IPS-15b (cell line): ENCODE measurements at regions not wholly inside any gene's neighbourhood (a gene's known extent, or its start where the extent isn't known, plus 50 kb on each side); places are given as distances from the start of the nearest gene placed in this dataset.

Source experiments
- H3K27me3 ChIP-seq: one replicate; pipeline ENCODE4 v1.6.1; 2013; ENCODE audit warnings: low read length; ENCODE audit not compliant: control insufficient read depth, insufficient read depth
- H3K36me3 ChIP-seq: one replicate; pipeline ENCODE4 v1.6.1; 2013; ENCODE audit warnings: low read length; ENCODE audit not compliant: control insufficient read depth, insufficient read depth
- H3K4me1 ChIP-seq: one replicate; pipeline ENCODE4 v1.6.1; 2013; ENCODE audit warnings: mild to moderate bottlenecking, low read length; ENCODE audit not compliant: control insufficient read depth, insufficient read depth
- H3K4me3 ChIP-seq: one replicate; pipeline ENCODE4 v1.5.1; 2013; ENCODE audit warnings: low read depth, low read length
- H3K9ac ChIP-seq: one replicate; pipeline ENCODE4 v1.6.1; 2013; ENCODE audit warnings: low read depth, mild to moderate bottlenecking, low read length
- H3K9me3 ChIP-seq: one replicate; pipeline ENCODE4 v1.6.1; 2013; ENCODE audit warnings: mild to moderate bottlenecking, low read length; ENCODE audit not compliant: control insufficient read depth, insufficient read depth

DNA sequence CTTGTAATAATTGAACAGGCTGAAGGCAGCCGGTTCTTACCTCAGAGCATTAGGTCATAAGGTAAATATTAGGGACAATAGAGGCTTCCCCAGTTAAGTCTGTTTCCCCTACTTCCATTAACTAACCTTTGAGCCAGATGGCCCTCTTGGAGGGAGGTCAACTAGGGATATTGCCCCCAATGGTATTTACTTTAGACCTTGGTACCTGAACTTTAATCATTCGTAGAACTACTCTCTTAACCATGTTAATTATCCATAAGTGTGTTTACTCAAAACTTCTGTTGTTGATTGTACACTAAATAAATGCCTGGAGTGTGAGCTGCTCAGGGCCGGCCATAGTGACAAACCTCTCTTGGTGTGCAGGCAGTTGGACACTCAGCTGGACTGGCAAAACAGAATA lies 1843.5 kb upstream of the AGA start:
- no peaks in the 10 kb centered on the region for H3K9me3 ChIP-seq
- H3K36me3 ChIP-seq: no peaks in the 10 kb centered on the region
- H3K9ac ChIP-seq: no peak overlapping the region
- H3K27me3 ChIP-seq: no peaks in the 10 kb centered on the region
- no peak overlapping the region for H3K4me3 ChIP-seq
- peaks cover 4% of the 10 kb centered on the region for H3K4me1 ChIP-seq

DNA sequence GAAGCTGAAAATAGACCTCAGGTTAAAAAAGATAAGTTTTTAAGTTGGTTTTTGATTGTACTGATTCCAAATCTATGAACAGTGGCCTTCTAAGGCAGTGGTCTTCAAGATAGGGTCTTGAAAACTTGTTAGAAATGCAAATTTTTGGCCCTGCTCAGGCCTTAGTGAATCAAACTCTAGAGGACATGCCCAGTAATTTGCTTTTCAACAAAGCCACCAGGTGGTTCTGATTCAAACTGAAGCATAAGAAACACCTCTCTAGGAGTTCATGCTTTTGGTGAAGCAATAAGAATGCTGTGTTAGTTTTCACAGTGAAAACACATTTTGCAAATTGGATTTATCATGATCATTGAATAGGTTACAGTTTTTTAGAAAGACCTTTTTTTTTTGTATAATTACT lies 1849.4 kb upstream of the AGA start:
- H3K4me3 ChIP-seq: no peak overlapping the region
- H3K4me1 ChIP-seq: peaks cover 16% of the 10 kb centered on the region
- H3K9me3 ChIP-seq: no peaks in the 10 kb centered on the region
- no peak overlapping the region for H3K9ac ChIP-seq
- no peaks in the 10 kb centered on the region for H3K27me3 ChIP-seq
- no peaks in the 10 kb centered on the region for H3K36me3 ChIP-seq

DNA sequence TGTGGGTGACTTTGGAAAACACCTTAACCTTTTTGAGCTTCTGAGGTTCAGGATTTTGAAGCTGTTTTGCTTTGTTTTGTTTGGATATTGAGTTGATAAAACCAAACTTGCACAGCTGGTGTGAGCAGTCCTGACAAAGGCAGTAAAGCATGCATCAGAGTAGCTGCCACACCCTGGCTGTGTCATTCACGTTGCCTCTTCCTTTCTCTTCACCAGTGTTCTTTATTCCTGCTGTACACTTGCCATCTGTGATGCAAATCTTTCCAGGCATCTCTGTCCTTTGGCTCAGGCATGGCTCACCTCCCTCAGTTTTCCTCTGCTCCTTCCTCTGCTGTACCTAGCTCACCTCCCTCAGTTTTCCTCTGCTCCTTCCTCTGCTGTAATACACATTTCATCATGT lies 1850.2 kb upstream of the AGA start:
- peaks cover 16% of the 10 kb centered on the region for H3K4me1 ChIP-seq
- H3K36me3 ChIP-seq: no peaks in the 10 kb centered on the region
- no peak overlapping the region for H3K9ac ChIP-seq
- H3K27me3 ChIP-seq: no peaks in the 10 kb centered on the region
- no peak overlapping the region for H3K4me3 ChIP-seq
- H3K9me3 ChIP-seq: no peaks in the 10 kb centered on the region

DNA sequence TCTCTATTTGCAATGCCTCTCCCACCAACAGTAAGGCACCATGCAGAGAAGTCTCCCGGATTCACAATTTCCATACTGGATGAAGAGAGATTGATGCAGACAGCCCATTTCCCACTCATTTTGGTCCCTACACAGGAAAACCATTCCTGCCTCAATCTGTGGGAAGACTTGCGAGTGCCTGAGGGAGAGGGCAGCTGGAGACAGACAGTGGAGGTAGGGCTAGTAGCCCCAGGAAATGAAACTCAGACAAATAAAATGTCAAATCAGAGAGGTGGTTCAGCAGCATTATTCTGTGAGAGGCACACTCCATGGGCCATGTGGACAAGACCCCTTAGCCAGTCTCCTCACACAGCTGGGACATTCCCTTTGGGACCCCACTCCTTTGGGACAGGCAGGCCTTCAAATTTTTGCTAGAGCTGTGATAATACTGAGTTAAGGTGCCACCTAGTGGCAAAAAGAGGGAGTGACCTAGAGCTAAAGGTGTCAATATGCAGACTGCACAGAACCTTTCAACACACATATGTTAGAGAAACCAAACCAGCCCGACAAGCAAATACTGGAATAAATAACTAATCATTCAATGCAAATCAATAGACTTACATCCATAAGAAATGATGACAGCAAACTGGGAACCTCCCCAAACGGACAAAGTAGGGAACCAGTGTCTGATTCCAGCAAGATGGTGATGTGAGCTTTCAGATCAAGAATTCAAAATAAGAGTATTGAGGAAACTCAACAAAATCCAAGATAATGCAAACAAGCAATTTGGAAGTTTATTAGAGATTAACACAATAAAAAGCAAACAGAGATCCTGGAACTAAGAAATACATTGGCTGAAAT lies 1865.3 kb upstream of the AGA start:
- H3K9ac ChIP-seq: no peak overlapping the region
- H3K4me3 ChIP-seq: no peak overlapping the region
- peaks cover 3% of the 10 kb centered on the region for H3K4me1 ChIP-seq
- no peaks in the 10 kb centered on the region for H3K9me3 ChIP-seq
- H3K27me3 ChIP-seq: no peaks in the 10 kb centered on the region
- H3K36me3 ChIP-seq: no peaks in the 10 kb centered on the region

DNA sequence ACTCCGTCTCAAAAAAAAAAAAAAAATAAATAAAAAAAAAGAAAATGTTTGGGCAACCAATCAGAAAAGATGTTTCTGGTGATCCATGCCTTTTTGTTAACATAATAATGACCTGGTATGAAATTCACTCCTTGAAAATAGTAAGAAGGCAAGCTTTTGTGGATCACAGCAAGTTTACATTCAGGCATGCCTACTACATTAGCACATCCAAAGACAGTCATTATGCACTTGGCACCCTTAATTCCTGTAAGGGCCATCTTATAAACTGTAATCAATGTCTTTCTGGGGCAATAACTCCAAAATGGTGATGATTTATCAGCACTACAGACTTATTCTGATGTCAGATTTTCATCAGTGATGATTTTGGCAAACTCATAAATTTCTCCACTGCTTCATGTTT lies 1871.6 kb upstream of the AGA start:
- Histone ChIP-seq H3K4me1 (no peaks in the 10 kb centered on the region), H3K4me3 (no peak overlapping the region), H3K9ac (no peak overlapping the region), H3K27me3 (no peaks in the 10 kb centered on the region), H3K36me3 (no peaks in the 10 kb centered on the region), H3K9me3 (no peaks in the 10 kb centered on the region)

DNA sequence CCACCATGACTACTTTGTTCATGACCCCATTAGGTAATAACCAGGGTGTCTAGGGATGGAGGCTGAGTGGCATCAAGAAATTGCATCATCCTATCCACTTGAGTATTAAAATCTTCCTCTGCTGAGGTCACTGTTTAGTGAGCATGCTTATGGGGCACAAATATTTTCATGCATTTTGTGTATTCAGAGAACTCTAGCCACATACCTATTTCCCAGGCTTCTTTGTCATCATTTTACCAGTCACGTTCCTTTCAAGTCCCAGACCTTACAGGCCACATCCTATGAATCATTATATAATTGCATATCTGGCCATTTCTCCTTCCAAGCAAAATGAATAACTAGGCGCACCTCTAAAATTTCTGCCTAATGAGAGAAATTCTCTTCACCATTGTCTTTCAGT lies 1882.9 kb upstream of the AGA start:
- no peaks in the 10 kb centered on the region for H3K36me3 ChIP-seq
- H3K9me3 ChIP-seq: no peaks in the 10 kb centered on the region
- no peaks in the 10 kb centered on the region for H3K27me3 ChIP-seq
- H3K4me1 ChIP-seq: no peaks in the 10 kb centered on the region
- no peak overlapping the region for H3K9ac ChIP-seq
- H3K4me3 ChIP-seq: no peak overlapping the region

DNA sequence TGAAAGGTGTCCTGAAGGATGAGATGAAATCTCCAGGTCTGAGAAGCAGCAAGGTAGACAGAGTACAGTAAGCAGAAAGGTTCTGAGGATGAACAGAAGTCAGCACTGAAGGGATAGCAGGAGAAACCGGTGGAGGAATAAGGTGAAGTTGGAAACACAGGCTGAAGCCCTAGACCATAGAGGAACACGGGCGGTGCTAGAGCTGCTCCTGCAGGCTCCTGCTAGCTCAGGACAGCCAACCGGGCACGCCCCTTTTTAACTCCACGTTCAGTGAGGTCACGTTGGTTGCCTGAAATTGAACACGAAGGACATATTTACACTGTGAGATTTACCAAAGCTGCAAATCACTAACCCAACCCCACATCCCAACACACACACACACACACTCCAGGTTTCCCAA lies 1886.4 kb upstream of the AGA start:
- Histone ChIP-seq H3K4me3 (no peak overlapping the region), H3K27me3 (no peaks in the 10 kb centered on the region), H3K9ac (no peak overlapping the region), H3K4me1 (no peaks in the 10 kb centered on the region), H3K9me3 (no peaks in the 10 kb centered on the region), H3K36me3 (no peaks in the 10 kb centered on the region)

DNA sequence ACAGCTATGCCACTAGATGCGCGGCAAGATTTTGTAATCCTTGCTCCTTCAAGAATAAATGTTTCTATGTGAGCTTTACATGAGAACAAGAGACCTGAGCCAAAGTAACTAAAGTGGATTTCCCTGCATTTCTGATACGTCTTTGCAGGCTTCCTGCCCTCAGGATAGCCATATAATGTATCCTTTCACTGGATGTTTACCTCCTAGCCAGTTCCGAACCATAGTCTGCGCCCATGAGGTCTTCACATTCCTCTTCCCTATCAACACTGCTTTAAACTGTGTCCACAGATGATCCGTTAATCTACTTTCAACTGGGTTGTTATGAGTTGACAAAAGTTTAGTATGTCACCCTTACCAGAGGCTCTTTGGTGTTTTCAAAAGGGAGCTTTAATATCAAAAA lies 1889.1 kb upstream of the AGA start:
- H3K4me3 ChIP-seq: no peak overlapping the region
- H3K4me1 ChIP-seq: no peaks in the 10 kb centered on the region
- H3K9me3 ChIP-seq: no peaks in the 10 kb centered on the region
- H3K36me3 ChIP-seq: no peaks in the 10 kb centered on the region
- H3K9ac ChIP-seq: no peak overlapping the region
- no peaks in the 10 kb centered on the region for H3K27me3 ChIP-seq

DNA sequence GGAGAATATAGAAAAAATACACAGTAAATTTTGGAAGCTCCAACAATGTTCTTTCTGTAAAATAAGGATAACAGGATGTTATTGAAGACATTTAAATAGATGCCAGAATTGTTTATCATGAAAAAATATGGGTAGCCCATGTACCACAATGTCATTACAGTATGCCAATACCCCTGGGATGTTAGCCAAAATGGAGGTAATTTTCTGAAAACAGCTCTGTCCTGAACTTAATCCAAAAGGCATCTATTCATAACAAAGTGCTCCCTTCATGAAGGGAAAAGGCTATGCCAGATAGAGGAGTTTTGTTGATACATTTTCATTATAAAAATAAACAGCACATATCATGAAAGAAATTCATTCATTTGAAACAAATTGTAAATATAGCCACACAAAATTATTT lies 1902.6 kb upstream of the AGA start:
- Histone ChIP-seq H3K27me3 (no peaks in the 10 kb centered on the region), H3K4me1 (no peaks in the 10 kb centered on the region), H3K36me3 (no peaks in the 10 kb centered on the region), H3K9me3 (no peaks in the 10 kb centered on the region), H3K9ac (no peak overlapping the region), H3K4me3 (no peak overlapping the region)

DNA sequence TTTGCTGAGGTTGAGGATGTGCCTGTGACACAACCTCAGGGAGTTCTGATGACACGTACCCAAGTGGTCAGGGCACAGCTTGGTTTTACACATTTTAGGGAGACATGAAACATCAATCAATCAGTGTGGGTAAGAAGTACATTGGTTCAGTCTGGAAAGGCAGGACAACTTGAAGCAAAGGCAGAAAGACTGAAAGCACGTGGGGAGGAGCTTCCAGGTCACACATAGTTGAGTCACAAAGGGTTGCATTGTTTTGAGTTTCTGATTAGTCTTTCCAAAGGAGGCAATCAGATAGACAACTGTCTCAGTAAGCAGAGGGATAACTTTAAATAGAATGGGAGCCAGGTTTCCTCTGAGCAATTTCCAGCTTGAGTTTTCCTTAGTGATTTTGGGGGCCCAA lies 1910.0 kb upstream of the AGA start:
- Histone ChIP-seq H3K9ac (no peak overlapping the region), H3K36me3 (no peaks in the 10 kb centered on the region), H3K27me3 (no peaks in the 10 kb centered on the region), H3K4me3 (no peak overlapping the region), H3K9me3 (no peaks in the 10 kb centered on the region), H3K4me1 (no peaks in the 10 kb centered on the region)

DNA sequence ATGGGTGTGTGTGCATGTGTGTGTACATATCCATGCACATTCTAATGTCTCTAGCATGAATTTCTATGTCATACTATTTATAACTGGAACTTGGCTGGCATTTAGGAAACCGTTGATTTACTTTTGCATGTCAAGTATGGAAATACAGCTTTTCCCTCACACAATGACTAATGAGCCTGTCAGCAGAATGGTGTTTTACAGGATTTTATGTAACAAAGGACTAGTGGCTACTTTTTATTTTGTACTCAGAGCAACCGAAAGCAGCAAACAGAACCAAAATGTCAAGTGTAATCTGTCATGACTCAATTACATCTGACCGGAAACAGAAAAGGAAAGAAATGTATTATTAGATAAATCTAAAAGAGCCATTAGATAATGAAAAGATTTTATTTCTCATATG lies 1911.5 kb upstream of the AGA start:
- Histone ChIP-seq H3K9ac (no peak overlapping the region), H3K9me3 (no peaks in the 10 kb centered on the region), H3K27me3 (no peaks in the 10 kb centered on the region), H3K36me3 (no peaks in the 10 kb centered on the region), H3K4me1 (no peaks in the 10 kb centered on the region), H3K4me3 (no peak overlapping the region)

DNA sequence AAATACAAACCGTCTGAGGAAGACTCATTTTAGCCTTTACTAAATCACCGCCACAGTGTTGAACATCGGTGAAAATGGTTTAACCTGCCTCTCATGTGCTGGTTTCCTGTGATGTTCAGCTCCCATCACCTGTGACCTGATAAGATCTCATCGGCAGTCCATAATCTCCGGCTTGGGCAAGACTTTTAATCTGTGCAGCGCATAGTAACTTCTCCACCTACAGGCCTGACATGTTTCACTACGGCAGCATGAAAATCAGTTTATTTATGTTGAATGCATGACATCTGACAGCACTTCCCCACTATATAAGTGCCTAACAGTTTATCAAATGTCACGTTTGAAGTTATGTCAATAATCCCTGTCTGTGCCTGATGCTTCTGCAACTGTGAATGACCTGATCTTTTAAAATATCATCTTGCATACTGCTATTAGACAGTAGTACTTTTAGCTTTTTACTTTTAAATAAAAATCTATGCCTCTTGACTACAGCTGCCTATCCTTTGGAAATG lies 1919.8 kb upstream of the AGA start:
- Histone ChIP-seq H3K9ac (no peak overlapping the region), H3K4me1 (no peaks in the 10 kb centered on the region), H3K27me3 (no peaks in the 10 kb centered on the region)

More for the DNA sequence above, 1919.8 kb upstream of the AGA start:
- H3K36me3 ChIP-seq: no peaks in the 10 kb centered on the region
- H3K4me3 ChIP-seq: no peak overlapping the region
- no peaks in the 10 kb centered on the region for H3K9me3 ChIP-seq
